Liver (tissue), 3 donors: ENCODE measurements at regions not wholly inside any gene's neighbourhood (a gene's known extent, or its start where the extent isn't known, plus 50 kb on each side); places are given as distances from the start of the nearest gene placed in this dataset.

Experiments used
- ATF3 ChIP-seq: IDR thresholded peaks from 2 replicates; pipeline ENCODE4 v1.6.1; 2016; ENCODE audit warnings: antibody characterized with exemption
- CTCF ChIP-seq: fragments of 150-350 bp; IDR thresholded peaks from 2 replicates; pipeline ENCODE4 v1.5.1; 2017; ENCODE audit warnings: improper control_type of control experiment, low read depth, low read length; ENCODE audit not compliant: missing input control
- EGR1 ChIP-seq, 2 donors: IDR thresholded peaks; 2 replicates each; pipeline ENCODE4 v1.6.1; 2016 to 2018; ENCODE audit warnings: antibody characterized with exemption in 2 of 2, low read depth in 2 of 2
- GABPA ChIP-seq, 2 donors: IDR thresholded peaks in 1 of 2; conservative IDR thresholded peaks in 1 of 2; 2 replicates each; pipeline ENCODE4 v1.6.1; 2016; ENCODE audit warnings: antibody characterized with exemption in 2 of 2, mild to moderate bottlenecking in 1 of 2, moderate library complexity in 1 of 2
- HNF4G ChIP-seq: IDR thresholded peaks from 2 replicates; pipeline ENCODE4 v1.6.1; 2016; ENCODE audit warnings: antibody characterized with exemption
- JUND ChIP-seq, 2 donors: IDR thresholded peaks; 2 replicates each; pipeline ENCODE4 v1.6.1; 2016; ENCODE audit warnings: antibody characterized with exemption in 2 of 2
- MAX ChIP-seq: IDR thresholded peaks from 2 replicates; pipeline ENCODE4 v1.6.1; 2016; ENCODE audit warnings: antibody characterized with exemption
- RAD21 ChIP-seq, 2 donors: IDR thresholded peaks; 2 replicates each; pipeline ENCODE4 v1.6.1; 2016; ENCODE audit warnings: antibody characterized with exemption in 2 of 2, mild to moderate bottlenecking in 2 of 2
- REST ChIP-seq: IDR thresholded peaks from 2 replicates; pipeline ENCODE4 v1.6.1; 2016; ENCODE audit warnings: antibody characterized with exemption, mild to moderate bottlenecking
- SP1 ChIP-seq: IDR thresholded peaks from 2 replicates; pipeline ENCODE4 v1.6.1; 2018; ENCODE audit warnings: antibody characterized with exemption, mild to moderate bottlenecking
- TAF1 ChIP-seq: conservative IDR thresholded peaks from 2 replicates; pipeline ENCODE4 v1.6.1; 2016; ENCODE audit warnings: antibody characterized with exemption, mild to moderate bottlenecking
- YY1 ChIP-seq: IDR thresholded peaks from 2 replicates; pipeline ENCODE4 v1.6.1; 2016; ENCODE audit warnings: antibody characterized with exemption, mild to moderate bottlenecking
- donor health status: healthy.
- donor health status: healthy.

GRCh38 chr11:37533087-37533486 is 935.1 kb upstream of the RAG2 start:
- TF ChIP-seq JUND (IDR thresholded peaks at IDR 0.05) = no peak
- no peak for TF ChIP-seq CTCF
- no peak for TF ChIP-seq TAF1
- TF ChIP-seq MAX = no peak
- TF ChIP-seq EGR1 (IDR thresholded peaks at IDR 0.05; ENCODE audit: low read depth in 2 of 2) = no peak
- TF ChIP-seq ATF3 = no peak
- TF ChIP-seq HNF4G = no peak
- no peak for TF ChIP-seq GABPA (IDR thresholded peaks at IDR 0.05 in 1 of 2, conservative IDR thresholded peaks at IDR 0.05 in 1 of 2)
- TF ChIP-seq SP1 = no peak
- TF ChIP-seq YY1 = no peak
- no peak for TF ChIP-seq RAD21 (IDR thresholded peaks at IDR 0.05)
- no peak for TF ChIP-seq REST
